GM23338 (cell line): ENCODE measurements at regions not wholly inside any gene's neighbourhood (a gene's known extent, or its start where the extent isn't known, plus 50 kb on each side); places are given as distances from the start of the nearest gene placed in this dataset.

Experiments used
- ATAC-seq: fragments of 200-7000 bp; cut with Tn5 transposase; 3 replicates; pipeline ENCODE4 v1.9.1; 2020
- DNase-seq: peaks from one replicate; pipeline ENCODE4 v3.0.0-alpha.2; 2015; ENCODE audit warnings: low spot score
- H2AFZ ChIP-seq: fragments of 200-600 bp; sonication (generic); 2 replicates; pipeline ENCODE4 v1.8.0; 2016; ENCODE audit warnings: antibody characterized with exemption, mild to moderate bottlenecking, moderate library complexity
- H3F3A ChIP-seq: fragments of 200-600 bp; sonication (generic); replicated peaks from 2 replicates; pipeline ENCODE4 v1.8.0; 2017; ENCODE audit warnings: antibody characterized with exemption, mixed run types, low read depth
- H3K27ac ChIP-seq: fragments of 200-600 bp; sonication (generic); 2 replicates; pipeline ENCODE4 v1.6.1; 2016; ENCODE audit warnings: low read depth
- H3K27me3 ChIP-seq: fragments of 200-600 bp; sonication (generic); 2 replicates; pipeline ENCODE4 v1.8.0; 2016; ENCODE audit warnings: mild to moderate bottlenecking, mixed run types, moderate library complexity; ENCODE audit not compliant: insufficient read depth
- H3K36me3 ChIP-seq: fragments of 200-600 bp; sonication (generic); 2 replicates; pipeline ENCODE4 v1.8.0; 2016; ENCODE audit warnings: mild to moderate bottlenecking; ENCODE audit not compliant: insufficient read depth
- H3K4me1 ChIP-seq: fragments of 200-600 bp; sonication (generic); 2 replicates; pipeline ENCODE4 v1.8.0; 2016; ENCODE audit warnings: mild to moderate bottlenecking, moderate library complexity; ENCODE audit not compliant: insufficient read depth
- H3K4me2 ChIP-seq: fragments of 200-600 bp; sonication (generic); 2 replicates; pipeline ENCODE4 v1.7.1; 2017; ENCODE audit warnings: mixed run types
- H3K4me3 ChIP-seq: fragments of 200-600 bp; sonication (generic); 2 replicates; pipeline ENCODE4 v1.6.1; 2016; ENCODE audit warnings: mixed run types
- H3K79me2 ChIP-seq: fragments of 200-600 bp; sonication (generic); replicated peaks from 2 replicates; pipeline ENCODE4 v1.8.0; 2017; ENCODE audit warnings: mild to moderate bottlenecking; ENCODE audit not compliant: insufficient read depth
- H3K9me2 ChIP-seq: fragments of 200-600 bp; sonication (generic); 2 replicates; pipeline ENCODE4 v1.8.0; 2017; ENCODE audit not compliant: insufficient read depth
- H4K20me1 ChIP-seq: fragments of 200-600 bp; sonication (generic); replicated peaks from 2 replicates; pipeline ENCODE4 v1.8.0; 2017; ENCODE audit warnings: mild to moderate bottlenecking; ENCODE audit not compliant: insufficient read depth
- H3K27ac Mint-ChIP-seq: 2 replicates; pipeline ENCODE4 v1.8.0; 2020; ENCODE audit warnings: inconsistent platforms, mild to moderate bottlenecking, moderate library complexity, mixed read lengths
- H3K27me3 Mint-ChIP-seq: 3 replicates; pipeline ENCODE4 v1.8.0; 2022; ENCODE audit warnings: low read depth, mild to moderate bottlenecking, moderate library complexity, mixed read lengths, inconsistent platforms; ENCODE audit not compliant: insufficient read depth, poor library complexity
- H3K36me3 Mint-ChIP-seq: 3 replicates; pipeline ENCODE4 v1.8.0; 2021; ENCODE audit warnings: low read depth, mild to moderate bottlenecking, inconsistent platforms, moderate library complexity, mixed read lengths
- H3K4me1 Mint-ChIP-seq: 3 replicates; pipeline ENCODE4 v1.8.0; 2020; ENCODE audit warnings: mild to moderate bottlenecking, inconsistent platforms, mixed read lengths
- H3K4me3 Mint-ChIP-seq: 3 replicates; pipeline ENCODE4 v1.8.0; 2021; ENCODE audit warnings: moderate library complexity, mild to moderate bottlenecking, inconsistent platforms, mixed read lengths
- H3K9me3 Mint-ChIP-seq: 3 replicates; pipeline ENCODE4 v1.8.0; 2020; ENCODE audit warnings: moderate library complexity, mild to moderate bottlenecking, inconsistent platforms, mixed read lengths
- CREB1 ChIP-seq: fragments of 250-450 bp; sonication (Bioruptor Pico); IDR thresholded peaks from 2 replicates; pipeline ENCODE4 v1.5.0; 2020; ENCODE audit warnings: low read depth, mild to moderate bottlenecking, moderate library complexity
- CTCF ChIP-seq, 2 experiments: fragments of 200-600 bp in 1 of 2; sonication (generic) in 1 of 2; conservative IDR thresholded peaks; 2 replicates each; pipeline versions ENCODE4 v1.5.1 to v1.6.1; 2016 to 2017; ENCODE audit warnings: antibody characterized with exemption in 2 of 2, low read depth in 2 of 2, mild to moderate bottlenecking in 2 of 2, moderate library complexity in 1 of 2
- ETS1 ChIP-seq: IDR thresholded peaks from 2 replicates; pipeline ENCODE4 v1.6.1; 2016; ENCODE audit warnings: antibody characterized with exemption
- EZH2 ChIP-seq: fragments of 200-600 bp; sonication (generic); IDR thresholded peaks from one replicate; pipeline ENCODE4 v1.8.0; 2017; ENCODE audit warnings: antibody characterized with exemption, mild to moderate bottlenecking, low read depth; ENCODE audit not compliant: unreplicated experiment
- EZH2phosphoT487 ChIP-seq: fragments of 200-600 bp; sonication (generic); IDR thresholded peaks from one replicate; pipeline ENCODE4 v1.8.1; 2018; ENCODE audit warnings: antibody characterized with exemption; ENCODE audit not compliant: unreplicated experiment
- JUNB ChIP-seq: IDR thresholded peaks from one replicate; pipeline ENCODE4 v1.6.1; 2016; ENCODE audit warnings: antibody characterized with exemption; ENCODE audit not compliant: unreplicated experiment
- NANOG ChIP-seq: IDR thresholded peaks from 2 replicates; pipeline ENCODE4 v1.6.1; 2016; ENCODE audit warnings: antibody characterized with exemption, borderline replicate concordance
- POLR2AphosphoS5 ChIP-seq: IDR thresholded peaks from 2 replicates; pipeline ENCODE4 v1.6.1; 2016; ENCODE audit warnings: antibody characterized with exemption, low read depth
- REST ChIP-seq: IDR thresholded peaks from one replicate; pipeline ENCODE4 v1.6.1; 2018; ENCODE audit warnings: antibody characterized with exemption; ENCODE audit not compliant: unreplicated experiment
- STAT1 ChIP-seq: IDR thresholded peaks from one replicate; pipeline ENCODE4 v1.6.1; 2016; ENCODE audit warnings: antibody characterized with exemption; ENCODE audit not compliant: unreplicated experiment
- ZNF114 ChIP-seq: fragments of 250-450 bp; sonication (Bioruptor Pico); IDR thresholded peaks from 2 replicates; pipeline ENCODE4 v1.5.0; 2020; ENCODE audit warnings: mild to moderate bottlenecking, moderate library complexity
- ZNF331 ChIP-seq: fragments of 250-450 bp; sonication (Bioruptor Pico); IDR thresholded peaks from 2 replicates; pipeline ENCODE4 v1.5.0; 2020; ENCODE audit warnings: low read depth, mild to moderate bottlenecking, moderate library complexity
- TF ChIP-seq, protein P1 (sequence below): fragments of 250-450 bp; sonication (Bioruptor Pico); IDR thresholded peaks from 2 replicates; pipeline ENCODE4 v1.5.0; 2020; ENCODE audit warnings: mild to moderate bottlenecking, moderate library complexity

DNA sequence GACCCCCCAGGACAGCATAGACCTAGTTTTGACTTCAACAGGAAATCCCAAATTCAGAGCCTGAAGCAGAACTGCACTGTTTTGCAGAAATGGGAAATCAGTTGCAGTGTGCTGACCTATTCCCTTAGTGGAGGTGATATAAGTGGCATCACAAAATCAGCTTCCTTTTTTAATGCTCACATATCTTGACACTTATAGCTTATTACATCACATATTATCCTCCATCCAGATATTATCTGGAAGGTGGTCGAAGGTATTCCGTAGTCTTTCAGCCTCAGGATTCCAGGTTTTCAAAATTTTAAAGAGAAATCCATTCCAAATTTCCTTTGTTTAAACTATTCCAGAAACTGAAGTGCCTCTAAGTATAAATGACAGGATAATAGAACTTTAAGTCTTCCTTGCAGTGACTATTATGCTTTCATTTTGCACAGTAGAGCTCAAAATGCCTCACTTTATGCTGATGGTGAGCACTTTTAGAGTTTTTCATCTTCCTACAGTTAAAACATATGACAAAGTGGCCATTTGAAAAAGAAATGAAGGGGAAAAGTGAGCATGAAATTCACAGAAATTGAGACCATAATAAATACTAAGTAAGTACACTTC is 106.4 kb upstream of the DPYD start:
- H3K27ac ChIP-seq = no peak overlapping the region
- no peaks in the 10 kb centered on the region for H3K79me2 ChIP-seq
- H3K4me2 ChIP-seq = no peak overlapping the region
- no peaks in the 10 kb centered on the region for H3K27me3 Mint-ChIP-seq
- H3K36me3 ChIP-seq = no peaks in the 10 kb centered on the region
- no peaks in the 10 kb centered on the region for H3K4me1 ChIP-seq
- H3K27me3 ChIP-seq = no peaks in the 10 kb centered on the region
- H3K36me3 Mint-ChIP-seq = no peaks in the 10 kb centered on the region
- no peak for ATAC-seq
- TF ChIP-seq CREB1 (no peak), EZH2phosphoT487 (no peak), REST (no peak), CTCF (conservative IDR thresholded peaks at IDR 0.05; ENCODE audit: low read depth in 2 of 2) (no peak), STAT1 (no peak), ZNF114 (no peak), ZNF331 (CRISPR knock-in tag) (no peak), EZH2 (no peak), JUNB (no peak), NANOG (no peak), POLR2AphosphoS5 (no peak), ETS1 (no peak)
- TF ChIP-seq, protein P1, sequence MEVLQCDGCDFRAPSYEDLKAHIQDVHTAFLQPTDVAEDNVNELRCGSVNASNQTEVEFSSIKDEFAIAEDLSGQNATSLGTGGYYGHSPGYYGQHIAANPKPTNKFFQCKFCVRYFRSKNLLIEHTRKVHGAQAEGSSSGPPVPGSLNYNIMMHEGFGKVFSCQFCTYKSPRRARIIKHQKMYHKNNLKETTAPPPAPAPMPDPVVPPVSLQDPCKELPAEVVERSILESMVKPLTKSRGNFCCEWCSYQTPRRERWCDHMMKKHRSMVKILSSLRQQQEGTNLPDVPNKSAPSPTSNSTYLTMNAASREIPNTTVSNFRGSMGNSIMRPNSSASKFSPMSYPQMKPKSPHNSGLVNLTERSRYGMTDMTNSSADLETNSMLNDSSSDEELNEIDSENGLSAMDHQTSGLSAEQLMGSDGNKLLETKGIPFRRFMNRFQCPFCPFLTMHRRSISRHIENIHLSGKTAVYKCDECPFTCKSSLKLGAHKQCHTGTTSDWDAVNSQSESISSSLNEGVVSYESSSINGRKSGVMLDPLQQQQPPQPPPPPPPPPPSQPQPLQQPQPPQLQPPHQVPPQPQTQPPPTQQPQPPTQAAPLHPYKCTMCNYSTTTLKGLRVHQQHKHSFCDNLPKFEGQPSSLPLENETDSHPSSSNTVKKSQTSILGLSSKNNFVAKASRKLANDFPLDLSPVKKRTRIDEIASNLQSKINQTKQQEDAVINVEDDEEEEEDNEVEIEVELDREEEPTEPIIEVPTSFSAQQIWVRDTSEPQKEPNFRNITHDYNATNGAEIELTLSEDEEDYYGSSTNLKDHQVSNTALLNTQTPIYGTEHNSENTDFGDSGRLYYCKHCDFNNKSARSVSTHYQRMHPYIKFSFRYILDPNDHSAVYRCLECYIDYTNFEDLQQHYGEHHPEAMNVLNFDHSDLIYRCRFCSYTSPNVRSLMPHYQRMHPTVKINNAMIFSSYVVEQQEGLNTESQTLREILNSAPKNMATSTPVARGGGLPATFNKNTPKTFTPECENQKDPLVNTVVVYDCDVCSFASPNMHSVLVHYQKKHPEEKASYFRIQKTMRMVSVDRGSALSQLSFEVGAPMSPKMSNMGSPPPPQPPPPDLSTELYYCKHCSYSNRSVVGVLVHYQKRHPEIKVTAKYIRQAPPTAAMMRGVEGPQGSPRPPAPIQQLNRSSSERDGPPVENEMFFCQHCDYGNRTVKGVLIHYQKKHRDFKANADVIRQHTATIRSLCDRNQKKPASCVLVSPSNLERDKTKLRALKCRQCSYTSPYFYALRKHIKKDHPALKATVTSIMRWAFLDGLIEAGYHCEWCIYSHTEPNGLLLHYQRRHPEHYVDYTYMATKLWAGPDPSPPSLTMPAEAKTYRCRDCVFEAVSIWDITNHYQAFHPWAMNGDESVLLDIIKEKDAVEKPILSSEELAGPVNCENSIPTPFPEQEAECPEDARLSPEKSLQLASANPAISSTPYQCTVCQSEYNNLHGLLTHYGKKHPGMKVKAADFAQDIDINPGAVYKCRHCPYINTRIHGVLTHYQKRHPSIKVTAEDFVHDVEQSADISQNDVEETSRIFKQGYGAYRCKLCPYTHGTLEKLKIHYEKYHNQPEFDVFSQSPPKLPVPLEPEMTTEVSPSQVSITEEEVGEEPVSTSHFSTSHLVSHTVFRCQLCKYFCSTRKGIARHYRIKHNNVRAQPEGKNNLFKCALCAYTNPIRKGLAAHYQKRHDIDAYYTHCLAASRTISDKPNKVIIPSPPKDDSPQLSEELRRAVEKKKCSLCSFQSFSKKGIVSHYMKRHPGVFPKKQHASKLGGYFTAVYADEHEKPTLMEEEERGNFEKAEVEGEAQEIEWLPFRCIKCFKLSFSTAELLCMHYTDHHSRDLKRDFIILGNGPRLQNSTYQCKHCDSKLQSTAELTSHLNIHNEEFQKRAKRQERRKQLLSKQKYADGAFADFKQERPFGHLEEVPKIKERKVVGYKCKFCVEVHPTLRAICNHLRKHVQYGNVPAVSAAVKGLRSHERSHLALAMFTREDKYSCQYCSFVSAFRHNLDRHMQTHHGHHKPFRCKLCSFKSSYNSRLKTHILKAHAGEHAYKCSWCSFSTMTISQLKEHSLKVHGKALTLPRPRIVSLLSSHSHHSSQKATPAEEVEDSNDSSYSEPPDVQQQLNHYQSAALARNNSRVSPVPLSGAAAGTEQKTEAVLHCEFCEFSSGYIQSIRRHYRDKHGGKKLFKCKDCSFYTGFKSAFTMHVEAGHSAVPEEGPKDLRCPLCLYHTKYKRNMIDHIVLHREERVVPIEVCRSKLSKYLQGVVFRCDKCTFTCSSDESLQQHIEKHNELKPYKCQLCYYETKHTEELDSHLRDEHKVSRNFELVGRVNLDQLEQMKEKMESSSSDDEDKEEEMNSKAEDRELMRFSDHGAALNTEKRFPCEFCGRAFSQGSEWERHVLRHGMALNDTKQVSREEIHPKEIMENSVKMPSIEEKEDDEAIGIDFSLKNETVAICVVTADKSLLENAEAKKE = no peak
- H3K4me3 Mint-ChIP-seq = no peak overlapping the region
- no peak for DNase-seq
- 0 out of 2 replicates have a peak overlapping the region, but pooled peaks have one; percentile 12 for H2AFZ ChIP-seq
- no peak overlapping the region for H3K4me3 ChIP-seq
- no peak overlapping the region for H3K27ac Mint-ChIP-seq
- no peaks in the 10 kb centered on the region for H3K9me3 Mint-ChIP-seq
- H3F3A ChIP-seq = no peaks in the 10 kb centered on the region
- H3K4me1 Mint-ChIP-seq = no peaks in the 10 kb centered on the region
- H4K20me1 ChIP-seq = no peaks in the 10 kb centered on the region
- no peaks in the 10 kb centered on the region for H3K9me2 ChIP-seq
